SKM-1 treated with dmso at 0.1 percent for 144 hours (cell line): ENCODE measurements at regions not wholly inside any gene's neighbourhood (a gene's known extent, or its start where the extent isn't known, plus 50 kb on each side); places are given as distances from the start of the nearest gene placed in this dataset.

Experiments
- DNase-seq: peaks from one replicate; lab custom pipeline; 2025; ENCODE audit not compliant: unreplicated experiment; lab: John Stamatoyannopoulos, UW

DNA sequence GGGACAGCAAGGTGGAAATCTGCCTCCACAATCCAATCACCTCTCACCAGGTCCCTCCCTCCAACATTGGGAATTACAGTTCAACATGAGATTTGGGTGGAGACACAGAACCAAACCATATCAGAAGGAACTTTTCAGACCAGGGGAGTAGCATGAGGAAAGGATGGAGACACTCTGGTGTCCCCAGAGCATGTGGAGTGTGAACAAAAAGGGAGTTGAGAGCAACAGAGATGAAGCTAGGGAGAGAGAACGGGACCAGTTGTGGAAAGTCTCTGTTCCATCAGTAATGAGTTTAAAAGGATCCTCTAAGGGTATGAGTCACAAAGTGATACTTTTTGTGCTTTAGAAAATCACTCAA, 382.0 kb downstream of the SFMBT2 start:
- no peak for DNase-seq

DNA sequence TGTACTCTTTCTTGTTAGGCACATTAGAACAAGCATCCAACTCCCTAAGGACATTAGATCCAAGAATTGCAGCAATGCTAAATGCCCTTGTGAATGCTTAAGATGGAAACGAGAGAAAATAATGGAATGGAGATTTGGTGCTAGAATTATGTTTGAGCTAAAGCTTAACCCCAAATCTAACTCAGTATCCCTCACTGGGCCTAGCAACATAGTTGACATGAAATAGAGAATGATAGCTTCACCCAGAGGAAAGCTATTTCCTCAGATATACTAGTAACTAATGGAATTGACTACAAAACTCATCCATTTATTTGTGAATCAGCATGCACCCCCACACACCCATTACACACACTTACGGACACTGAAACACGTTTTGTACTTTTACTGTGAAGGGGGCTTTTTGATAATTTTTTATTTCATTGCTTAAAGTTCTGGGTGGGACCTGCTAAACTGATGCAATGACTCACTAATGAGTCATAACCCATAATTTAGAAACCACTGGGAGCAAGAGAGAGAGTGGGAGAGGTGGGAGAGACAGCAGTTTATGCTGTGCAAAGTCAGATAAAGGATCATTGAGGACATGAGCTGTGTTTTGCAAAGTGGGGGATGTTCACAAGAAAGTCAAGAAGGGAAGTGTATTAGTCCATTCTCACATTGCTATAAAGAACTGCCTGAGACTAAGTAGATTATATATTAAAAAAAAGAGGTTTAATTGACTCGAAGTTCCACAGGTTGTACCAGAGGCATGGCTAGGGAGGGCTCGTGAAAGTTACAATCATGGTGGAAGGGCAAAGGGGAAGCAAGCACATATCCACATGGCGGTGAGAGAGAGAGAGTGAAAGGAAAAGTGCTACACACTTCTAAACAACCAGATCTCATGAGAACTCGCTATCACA, 382.7 kb downstream of the SFMBT2 start:
- no peak for DNase-seq

DNA sequence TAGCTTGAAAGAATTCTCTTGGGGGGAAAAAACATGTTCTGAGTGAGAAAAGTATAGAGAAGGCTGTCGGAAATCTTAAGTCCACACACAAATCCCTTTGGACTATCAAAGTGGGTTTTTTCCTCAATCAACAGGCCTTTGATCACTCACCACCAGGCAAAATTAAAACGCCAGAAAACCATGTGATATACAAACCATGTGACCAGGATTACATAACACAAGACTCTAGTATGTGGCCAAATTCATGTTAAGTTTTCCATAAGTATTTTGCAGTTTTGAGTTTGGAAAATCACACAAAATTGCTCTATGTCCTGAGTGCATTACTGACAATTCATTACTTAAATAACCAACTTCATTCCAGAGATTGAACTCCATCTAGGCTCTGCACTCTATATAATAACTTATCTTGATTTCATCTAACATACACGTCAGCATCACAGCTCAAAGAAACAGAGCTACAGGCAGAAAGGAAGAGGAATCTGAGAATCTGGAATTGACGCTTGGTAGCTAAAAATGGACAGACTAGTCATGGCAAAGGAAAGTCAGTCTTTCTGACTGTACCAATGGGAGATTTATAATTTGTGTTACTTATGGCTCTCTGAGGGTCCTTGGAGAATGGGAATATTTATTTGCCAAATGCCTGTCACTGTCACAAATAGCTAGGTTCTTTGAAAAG, 383.5 kb downstream of the SFMBT2 start:
- no peak for DNase-seq

DNA sequence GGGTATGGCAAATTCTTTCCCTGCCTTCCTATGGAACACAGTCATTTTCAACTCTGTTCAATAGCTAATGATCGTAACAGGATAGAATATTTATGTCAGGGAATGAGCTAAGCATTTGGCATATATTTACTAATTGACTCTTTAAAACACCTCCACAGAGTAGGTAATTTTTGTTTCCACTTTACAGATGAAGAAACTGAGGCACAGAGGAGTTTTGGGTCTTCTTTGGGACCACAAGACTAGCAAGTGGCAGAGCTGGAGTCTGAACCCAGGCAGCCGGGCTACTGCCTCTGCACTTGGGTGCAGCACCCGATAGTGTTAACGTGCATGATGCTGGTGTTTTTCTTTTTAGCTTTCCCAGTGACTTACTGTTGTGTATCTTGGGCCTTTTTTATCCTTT, 384.0 kb downstream of the SFMBT2 start:
- no peak for DNase-seq

DNA sequence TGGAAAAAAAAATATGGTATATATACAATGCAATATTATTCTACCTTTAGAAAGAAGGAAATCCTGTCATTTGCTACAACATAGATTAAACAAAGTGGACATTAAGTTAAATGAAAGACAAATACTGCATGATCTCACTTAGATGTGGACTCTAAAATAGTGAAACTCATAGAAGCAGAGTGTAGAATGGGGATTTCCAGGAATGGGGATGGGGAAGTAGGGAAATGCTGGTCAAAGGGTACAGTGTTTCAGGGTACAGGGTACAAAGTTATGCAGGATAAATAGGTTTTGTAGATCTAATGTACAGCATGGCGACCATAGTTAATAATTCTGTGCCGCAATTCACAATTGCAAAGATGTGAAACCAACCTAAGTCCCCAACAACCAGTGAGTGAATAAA, 385.5 kb downstream of the SFMBT2 start:
- no peak for DNase-seq

DNA sequence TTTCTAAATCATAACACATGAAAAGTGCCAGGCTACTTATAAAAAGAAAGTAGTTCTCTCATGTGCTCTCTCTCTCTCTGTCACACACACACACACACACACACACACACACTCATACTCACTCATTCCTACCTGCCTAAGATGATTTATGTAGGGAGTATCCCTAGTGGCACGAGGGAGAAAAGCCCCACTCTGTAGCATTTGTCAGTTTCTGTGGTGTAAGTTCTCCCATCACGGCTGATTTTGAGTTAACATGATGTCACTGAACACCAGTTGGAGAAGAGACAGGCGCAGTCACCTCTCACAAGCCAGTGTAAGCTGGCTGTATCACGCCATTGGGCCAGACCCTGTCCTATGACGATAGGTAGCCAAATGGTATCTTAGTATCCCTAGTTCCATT, 395.4 kb downstream of the SFMBT2 start:
- no peak for DNase-seq

DNA sequence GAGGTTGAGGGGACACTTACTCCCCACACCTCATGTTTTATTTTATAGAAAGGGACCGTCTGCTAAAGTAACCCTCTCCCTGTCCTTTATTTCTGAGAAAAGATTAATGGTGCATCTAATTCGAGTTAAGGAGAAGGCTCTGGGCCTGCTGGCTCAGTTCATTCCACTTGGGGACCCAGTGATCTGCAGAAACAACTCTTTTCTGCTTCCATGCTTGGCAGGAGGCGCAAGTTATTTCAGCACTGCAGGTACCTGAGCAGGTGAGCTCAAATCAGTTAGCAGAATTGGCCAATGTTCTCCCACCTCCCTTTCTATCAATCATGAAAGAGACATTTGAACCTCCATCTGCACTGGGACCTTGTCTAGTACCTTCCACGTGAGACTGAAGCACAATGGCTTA, 396.1 kb downstream of the SFMBT2 start:
- DNase-seq: no peak

DNA sequence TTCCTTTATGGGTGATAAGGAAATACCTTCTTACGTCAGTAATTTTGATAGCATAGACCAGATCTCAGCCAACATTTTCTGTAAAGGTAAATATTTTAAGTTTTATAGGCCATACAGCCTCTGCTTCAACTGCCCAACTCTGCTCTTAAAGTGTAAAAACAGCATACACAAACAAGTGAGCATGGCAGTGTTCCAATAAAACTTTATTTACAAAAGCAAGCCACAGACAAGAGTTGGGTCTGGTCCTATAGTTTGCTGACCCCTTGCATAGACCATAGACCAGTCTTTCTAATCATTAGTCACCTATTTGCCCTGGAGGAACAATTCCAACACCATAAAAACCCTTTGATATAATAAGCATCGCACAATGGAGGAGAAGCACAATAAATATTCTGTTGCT, 398.8 kb downstream of the SFMBT2 start:
- DNase-seq: no peak

DNA sequence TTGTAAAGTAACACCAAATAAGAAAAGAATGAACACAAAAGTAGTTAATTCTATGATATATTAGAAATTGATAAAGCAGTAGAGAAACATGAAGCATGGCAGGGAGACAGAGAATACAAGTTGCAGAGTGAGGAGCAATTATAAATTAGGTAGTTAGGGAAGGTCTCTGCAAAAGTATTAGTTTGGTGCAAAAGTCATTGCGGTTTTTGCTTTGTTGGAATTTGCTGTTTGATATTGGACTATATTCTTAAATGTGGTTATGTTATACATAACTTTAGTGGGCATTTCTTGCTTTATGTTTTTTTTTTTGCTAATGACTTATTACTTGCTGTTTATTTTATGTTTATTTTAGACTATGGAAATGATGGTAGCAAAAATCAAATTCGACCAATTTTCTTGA, 402.2 kb downstream of the SFMBT2 start:
- DNase-seq: no peak

DNA sequence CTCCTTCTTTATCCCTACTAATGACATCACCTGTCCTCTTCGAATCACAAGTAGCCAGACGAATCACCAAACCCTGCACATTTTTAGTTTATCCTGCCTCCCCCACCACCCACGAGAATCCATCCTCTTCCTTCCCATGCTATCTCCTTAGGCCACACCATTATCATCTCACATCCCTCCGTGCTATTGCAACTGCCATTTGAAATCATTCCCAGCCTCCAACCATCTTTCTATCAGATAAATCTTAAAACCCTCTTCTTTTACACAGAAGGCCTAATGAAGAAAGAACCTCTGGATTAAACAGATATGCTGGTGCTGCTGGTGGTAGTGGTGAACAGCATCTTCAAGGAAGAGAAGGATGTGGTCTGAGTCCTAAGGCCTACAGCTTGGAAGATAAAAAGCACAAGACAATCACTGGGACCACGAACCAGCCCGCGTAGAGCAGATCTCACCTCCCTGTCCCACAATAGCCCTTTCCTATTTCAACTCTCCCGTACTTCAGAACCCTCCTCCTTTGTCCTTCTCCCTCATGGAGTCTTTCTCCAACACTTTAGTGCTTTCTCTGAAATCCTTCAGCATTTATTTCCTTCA, 403.1 kb downstream of the SFMBT2 start:
- no peak for DNase-seq

DNA sequence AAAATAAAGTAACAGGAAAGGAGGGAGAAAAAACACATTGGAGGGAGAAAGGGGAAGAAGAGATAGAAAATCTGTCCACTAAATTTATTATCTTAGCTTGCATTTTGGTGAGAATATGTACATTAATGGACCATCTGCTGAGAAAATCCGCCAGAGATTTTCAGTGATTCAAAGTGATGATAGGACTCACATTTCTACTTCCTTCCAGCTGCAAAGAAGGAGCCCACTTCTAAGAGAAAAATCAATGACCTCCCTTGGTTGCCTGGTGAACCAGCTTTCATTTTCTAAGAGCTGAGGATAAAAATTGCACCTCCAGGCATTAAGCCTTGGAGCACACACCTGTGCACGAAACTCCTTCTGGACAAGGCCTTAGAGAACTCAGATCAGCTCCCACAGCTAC, 404.3 kb downstream of the SFMBT2 start:
- no peak for DNase-seq

DNA sequence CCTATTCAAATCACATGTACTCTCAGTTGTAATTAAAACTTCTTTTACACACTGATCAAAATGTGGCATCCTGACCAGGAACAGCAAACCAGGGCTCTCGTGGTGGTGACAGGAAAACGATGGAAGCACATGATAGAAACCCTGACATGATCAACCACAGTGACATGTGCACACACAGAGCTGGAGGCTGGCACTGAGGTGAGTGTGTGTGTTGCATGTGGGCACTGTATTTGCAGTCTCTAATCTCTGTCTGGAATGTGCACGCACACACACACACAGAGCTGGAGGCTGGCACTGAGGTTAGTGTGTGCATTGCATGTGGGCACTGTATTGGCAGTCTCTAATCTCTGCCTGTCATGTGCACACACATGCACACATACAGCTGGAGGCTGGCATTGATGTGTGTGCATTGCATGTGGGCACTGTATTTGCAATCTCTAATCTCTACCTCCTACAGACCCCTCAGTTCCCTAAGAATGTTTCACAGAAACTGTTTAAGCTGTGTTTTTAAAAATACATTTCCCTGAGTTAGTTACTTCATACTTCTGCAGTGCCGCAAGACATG, 406.9 kb downstream of the SFMBT2 start:
- no peak for DNase-seq

DNA sequence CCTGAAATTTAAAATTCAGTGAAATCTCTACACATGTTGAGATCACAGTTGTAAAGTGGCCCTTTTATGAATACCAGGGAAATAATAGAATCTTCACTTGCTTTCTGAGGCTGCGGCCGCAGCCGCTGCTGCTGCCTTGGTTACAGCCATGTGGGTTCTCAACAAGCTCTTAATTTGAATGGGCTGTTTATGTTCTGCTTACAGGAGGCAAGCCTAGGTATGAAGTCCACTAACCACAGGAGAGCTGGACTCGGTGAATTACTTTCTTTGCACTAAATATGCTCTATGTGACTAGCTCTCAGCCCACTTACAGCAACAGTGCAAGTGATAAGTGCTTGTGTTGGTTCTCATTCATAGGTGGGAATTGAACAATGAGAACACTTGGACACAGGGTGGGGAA, 410.8 kb downstream of the SFMBT2 start:
- no peak for DNase-seq

DNA sequence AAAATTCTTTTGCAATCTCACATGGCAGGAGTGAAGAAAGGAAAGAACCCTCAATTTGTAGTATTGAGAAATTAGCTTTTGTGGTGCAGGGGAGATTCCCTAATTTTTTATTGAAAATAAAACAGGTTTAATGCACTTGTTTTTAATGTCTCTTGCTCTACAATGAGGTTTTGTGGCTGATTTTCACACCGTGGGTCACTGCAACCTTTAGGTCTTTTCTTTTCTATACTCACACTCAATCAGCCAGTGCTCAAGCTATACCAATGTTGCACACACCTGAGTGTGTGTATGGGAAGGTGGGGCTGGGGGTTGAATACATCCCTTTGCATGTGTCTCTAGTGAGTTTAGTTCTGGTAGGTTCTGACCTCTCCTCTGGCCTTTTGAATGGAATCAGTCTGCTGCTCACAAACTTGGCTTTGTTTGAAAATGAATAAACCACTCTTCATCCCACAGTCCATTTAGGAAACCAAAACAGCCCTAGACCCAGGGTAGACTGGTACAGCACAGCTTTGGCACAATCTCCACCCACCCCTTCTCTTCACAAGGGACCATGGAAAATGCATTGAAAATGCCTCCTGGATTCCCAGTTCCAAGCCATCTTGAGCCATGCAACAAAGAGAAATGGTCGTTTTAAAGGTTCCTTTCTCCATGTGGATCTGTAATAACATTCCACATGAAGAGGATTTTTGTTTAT, 411.5 kb downstream of the SFMBT2 start:
- no peak for DNase-seq

DNA sequence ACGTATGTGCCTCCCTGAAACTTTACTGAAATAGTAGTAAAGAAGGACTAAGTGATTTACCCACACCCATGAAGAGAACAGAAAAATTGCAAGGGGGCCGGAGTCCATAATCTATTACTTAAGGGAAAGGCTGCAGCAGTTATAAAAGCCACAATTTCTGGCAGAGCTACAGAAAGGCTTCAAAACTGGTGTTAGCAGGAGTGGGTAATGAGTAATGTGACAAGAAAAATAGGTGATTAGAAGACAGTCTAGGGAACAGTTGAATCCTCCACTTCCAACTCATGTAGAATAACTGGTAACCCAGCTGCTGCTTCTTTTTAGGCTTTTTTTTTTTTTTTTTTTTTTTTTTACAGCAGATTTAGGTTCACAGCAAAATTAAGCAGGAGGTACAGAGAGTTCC, 413.3 kb downstream of the SFMBT2 start:
- DNase-seq: no peak

DNA sequence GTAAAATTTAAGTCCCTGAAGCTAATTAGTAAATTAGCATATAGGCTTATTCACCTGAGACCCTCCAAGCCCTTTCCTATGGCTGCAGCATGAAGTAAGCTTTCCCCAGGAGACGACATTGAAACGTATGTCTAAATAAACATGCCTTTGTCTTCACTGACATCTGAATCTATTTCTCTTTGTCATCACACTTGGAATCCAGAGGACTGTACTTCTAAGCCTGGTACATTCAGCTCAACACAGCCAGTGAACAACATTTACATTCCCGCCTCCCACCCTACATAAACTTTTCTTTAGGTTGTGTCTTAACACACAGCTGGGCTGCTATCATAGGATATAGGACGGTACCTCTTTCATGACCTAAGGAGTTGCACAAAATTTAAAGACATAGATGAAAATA, 414.4 kb downstream of the SFMBT2 start:
- DNase-seq: no peak

DNA sequence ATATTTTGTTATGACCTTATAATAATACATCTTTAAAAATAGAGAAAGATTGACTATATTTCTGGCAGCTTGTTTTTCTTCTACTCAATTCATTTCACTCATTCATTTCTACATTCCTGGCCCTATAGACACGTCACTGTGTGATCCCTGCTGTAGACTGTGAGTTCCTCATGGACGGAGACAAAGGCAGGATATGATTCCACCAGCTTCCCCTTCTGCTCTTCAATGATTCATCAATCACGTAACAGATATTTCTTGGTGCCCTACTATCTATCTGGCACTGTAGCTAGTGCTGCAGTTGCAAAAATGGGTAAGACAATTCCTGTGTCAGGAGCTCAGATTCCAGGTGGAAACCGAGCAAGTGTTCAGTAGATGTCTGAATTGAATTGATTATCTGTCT, 415.0 kb downstream of the SFMBT2 start:
- DNase-seq: no peak

DNA sequence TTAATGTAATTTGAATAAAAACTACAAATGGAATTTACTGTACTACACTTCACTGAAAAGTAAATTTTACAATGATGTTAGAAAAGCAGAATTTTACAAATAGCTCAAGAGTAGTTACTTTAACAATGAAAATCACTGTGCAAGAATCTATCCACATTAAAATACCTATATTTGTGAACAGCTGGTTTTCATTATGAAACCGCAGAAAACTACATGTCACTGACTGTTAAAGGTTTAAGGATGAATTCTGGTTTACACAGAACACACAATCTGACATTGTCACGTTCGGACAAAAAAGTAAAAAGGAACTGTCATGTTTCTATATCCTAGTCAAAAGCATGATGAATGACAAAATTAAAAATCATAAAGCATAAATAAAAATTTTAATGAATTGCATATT, 415.3 kb upstream of the PRKCQ start:
- no peak for DNase-seq

DNA sequence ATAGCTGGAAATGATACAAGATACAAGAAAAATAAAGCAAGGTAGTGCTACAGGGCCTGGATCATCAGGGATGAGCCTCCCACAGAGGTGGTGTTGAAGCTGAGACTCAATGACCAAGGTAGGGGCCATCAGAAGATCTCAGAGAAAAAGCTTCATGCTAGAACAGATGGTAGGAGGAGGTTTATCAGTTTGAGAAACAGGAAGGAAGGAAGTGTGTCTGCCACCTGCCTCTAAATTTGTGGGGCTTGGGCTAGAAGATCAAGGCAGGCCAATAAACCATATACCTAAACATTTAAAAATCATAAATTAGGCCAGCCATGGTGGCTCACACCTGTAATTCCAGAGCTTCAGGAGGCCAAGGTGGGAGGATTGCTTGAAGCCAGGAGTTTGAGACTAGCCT, 410.8 kb upstream of the PRKCQ start:
- DNase-seq: no peak

DNA sequence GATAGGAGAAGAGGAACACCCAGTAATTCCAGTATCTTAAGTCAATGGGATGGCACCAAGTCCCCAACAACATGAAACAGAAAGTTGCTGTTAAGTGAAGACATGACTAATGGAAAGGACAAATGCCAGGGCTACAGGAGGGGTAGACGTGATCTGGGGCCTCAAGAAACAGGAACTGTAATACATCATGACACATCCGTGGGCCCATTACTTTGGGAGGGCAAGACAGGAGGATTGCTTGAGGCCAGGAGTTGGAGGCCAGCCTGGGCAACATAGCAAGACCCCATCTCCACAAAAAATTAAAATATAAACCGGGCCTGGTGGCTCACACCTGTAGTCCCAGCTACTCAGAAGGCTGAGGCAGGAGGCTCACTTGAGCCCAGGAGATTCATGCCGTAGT, 408.6 kb upstream of the PRKCQ start:
- DNase-seq: no peak

DNA sequence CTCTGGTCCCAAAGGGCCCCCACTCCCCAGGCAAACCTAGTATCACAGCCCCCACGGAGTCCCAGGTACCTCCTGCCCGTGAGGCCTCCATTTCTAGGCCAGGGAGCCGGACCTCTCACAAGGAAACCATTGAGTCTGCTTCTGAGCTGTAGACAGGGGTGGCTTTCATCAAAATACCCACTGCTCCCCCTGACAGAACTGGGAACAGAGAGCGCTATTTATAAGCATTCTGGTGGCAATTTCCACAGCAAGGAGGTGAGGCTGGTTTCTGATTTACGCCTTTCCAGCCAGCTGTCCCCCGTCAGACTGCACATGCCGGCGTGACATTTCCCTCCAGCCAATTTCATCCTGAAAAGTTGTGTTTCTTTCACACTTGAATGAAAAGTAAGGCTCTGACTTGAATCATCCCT, 407.5 kb upstream of the PRKCQ start:
- DNase-seq: no peak
